ENCODE measurements at regions not wholly inside any gene's neighbourhood (a gene's known extent, or its start where the extent isn't known, plus 50 kb on each side); places are given as distances from the start of the nearest gene placed in this dataset.
"Not testable (repeated sequence)": the region's sequence is repeated elsewhere in the genome, so short reads cannot be mapped to it uniquely, and the experiment has no call there.

- FAIRE-seq, result no peak
- no peak for TF ChIP-seq POLR2A (IDR thresholded peaks at IDR 0.05; ENCODE audit: low read depth, low read length)
Measured at GRCh38 chrX:45806410-45807121, 605.9 kb upstream of the DIPK2B start.

DNA sequence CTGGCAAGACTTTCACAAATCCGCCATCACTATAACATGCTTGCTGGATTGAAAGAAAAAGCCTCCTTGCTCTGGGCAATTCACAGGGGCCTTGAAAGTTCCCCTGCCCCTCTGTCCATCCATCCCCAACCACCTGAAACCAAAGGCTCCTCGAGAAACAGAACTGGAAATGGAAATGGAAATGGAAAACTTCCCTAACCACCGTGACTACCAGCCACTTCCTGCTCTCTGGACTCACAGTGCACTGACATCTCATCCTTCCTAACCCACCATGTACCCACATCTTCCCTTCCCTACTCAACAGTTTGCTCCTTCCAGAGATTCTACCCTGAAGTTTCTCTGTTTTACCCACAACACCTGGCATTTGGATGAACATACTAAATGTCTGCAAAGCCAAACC lies 603.6 kb upstream of the DIPK2B start:
- FAIRE-seq, result no peak
- TF ChIP-seq POLR2A (IDR thresholded peaks at IDR 0.05; ENCODE audit: low read depth, low read length), result no peak
- DNase-seq (ENCODE audit: insufficient read length, low spot score), result no peak

More at GRCh38 chrX:45806410-45807121, 605.9 kb upstream of the DIPK2B start:
- no peak for DNase-seq (ENCODE audit: insufficient read length, low spot score)

GRCh38 chrX:45803383-45803921 lies 602.8 kb upstream of the DIPK2B start:
- FAIRE-seq, result no peak
- TF ChIP-seq POLR2A (IDR thresholded peaks at IDR 0.05; ENCODE audit: low read depth, low read length), result no peak
- DNase-seq (ENCODE audit: insufficient read length, low spot score), result no peak

GRCh38 chrX:45801554-45801953 lies 600.9 kb upstream of the DIPK2B start:
- DNase-seq (ENCODE audit: insufficient read length, low spot score), result no peak
- TF ChIP-seq POLR2A (IDR thresholded peaks at IDR 0.05; ENCODE audit: low read depth, low read length), result no peak
- no peak for FAIRE-seq

DNA sequence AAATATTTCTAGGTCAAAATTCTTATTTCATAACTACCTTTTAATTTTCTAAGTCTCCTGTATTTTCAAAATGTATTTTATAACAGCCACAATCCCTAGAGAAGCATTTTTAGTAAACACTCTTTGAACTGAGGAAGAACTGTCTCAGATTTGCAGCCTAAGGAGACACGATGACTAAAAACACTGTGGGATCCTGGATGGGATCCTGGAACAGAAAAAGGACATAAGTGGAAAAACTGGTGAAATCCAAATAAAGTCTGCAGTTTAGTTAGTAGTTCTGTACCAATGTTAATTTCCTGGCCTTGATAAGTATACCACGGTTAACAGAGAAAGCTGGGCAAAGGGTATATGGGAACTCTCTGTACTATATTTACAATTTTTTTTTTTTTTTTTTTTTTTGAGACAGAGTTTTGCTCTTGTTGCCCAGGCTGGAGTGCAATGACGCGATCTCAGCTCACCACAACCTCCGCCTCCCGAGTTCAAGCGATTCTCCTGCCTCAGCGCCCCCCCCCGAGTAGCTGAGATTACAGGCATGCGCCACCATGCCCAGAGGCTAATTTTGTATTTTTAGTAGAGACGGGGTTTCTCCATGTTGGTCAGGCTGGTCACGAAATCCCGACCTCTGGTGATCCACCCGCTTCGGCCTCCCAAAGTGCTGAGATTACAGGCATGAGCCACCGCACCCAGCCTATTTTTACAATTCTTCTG lies 600.2 kb upstream of the DIPK2B start:
- FAIRE-seq; DNase-seq (ENCODE audit: insufficient read length, low spot score): not testable (repeated sequence)

GRCh38 chrX:45799576-45799975 lies 598.9 kb upstream of the DIPK2B start:
- TF ChIP-seq POLR2A (IDR thresholded peaks at IDR 0.05; ENCODE audit: low read depth, low read length), result no peak
- FAIRE-seq (no peak), DNase-seq (ENCODE audit: insufficient read length, low spot score) (no peak)

DNA sequence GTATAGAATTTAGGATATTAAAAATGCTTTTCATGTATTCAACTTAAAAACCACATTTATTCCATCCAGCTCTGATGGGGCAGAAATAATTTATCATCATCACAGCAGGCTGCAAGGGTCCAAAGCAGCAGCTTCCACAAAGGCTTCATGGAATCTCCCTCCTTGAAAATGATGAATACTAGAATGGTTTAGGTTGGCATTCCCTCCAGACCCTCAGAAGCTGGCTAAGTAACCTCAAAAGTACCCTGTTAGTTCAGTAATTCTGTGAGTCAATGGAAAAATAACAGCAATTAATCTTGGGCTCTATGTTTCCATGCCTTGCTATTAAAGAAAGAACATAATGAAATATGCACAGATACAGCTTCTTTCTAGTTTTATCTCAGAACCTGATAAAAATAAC lies 594.9 kb upstream of the DIPK2B start:
- DNase-seq (ENCODE audit: insufficient read length, low spot score) (no peak), FAIRE-seq (no peak)
- no peak for TF ChIP-seq POLR2A (IDR thresholded peaks at IDR 0.05; ENCODE audit: low read depth, low read length)

- TF ChIP-seq POLR2A (IDR thresholded peaks at IDR 0.05; ENCODE audit: low read depth, low read length), result no peak
- FAIRE-seq (no peak), DNase-seq (ENCODE audit: insufficient read length, low spot score) (no peak)
Measured at GRCh38 chrX:45794995-45795337, 594.3 kb upstream of the DIPK2B start.

GRCh38 chrX:45794323-45794994 lies 593.8 kb upstream of the DIPK2B start:
- DNase-seq (ENCODE audit: insufficient read length, low spot score) (no peak), FAIRE-seq (no peak)
- TF ChIP-seq POLR2A (IDR thresholded peaks at IDR 0.05; ENCODE audit: low read depth, low read length), result no peak

- FAIRE-seq (no peak), DNase-seq (ENCODE audit: insufficient read length, low spot score) (no peak)
- no peak for TF ChIP-seq POLR2A (IDR thresholded peaks at IDR 0.05; ENCODE audit: low read depth, low read length)
Measured at GRCh38 chrX:45788941-45789348, 588.3 kb upstream of the DIPK2B start.

DNA sequence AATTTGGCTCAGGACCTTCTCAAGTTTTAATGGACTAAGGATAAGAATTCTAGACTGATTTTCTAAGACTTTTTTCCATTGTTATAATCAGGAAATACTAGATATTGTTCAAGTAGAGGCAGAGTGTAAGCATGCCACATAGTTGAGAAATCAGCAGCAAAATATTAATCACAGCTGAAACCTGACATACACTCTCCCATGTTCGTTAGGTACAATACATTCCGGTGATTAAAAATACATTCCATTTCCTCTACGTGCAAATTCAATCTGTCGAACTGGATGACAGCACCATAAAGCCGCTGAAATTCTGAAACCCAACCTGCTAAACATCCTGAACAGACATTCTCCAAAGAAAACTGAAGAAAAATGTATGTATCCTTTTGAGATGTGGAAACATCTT lies 587.6 kb upstream of the DIPK2B start:
- FAIRE-seq, result no peak
- TF ChIP-seq POLR2A (IDR thresholded peaks at IDR 0.05; ENCODE audit: low read depth, low read length), result no peak
- DNase-seq (ENCODE audit: insufficient read length, low spot score), result no peak

DNA sequence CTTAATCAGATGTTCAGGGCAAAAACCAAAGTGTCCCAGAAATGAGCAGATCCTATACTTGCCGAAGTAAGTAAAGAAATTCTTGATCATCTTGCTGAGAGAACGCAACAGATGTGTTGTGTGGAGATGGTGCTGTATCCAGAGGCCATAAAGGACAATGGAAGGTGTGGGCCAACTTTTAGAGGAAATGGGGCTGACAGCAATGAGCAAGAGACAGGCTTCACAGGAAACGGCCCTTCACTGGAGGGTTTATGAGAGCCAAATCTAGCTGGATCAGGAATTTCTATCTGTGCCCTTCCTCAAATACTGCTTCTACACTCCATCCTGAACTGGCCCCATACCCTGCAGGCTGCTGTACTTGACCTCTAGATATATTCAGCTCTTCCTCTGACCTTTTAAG lies 583.9 kb upstream of the DIPK2B start:
- FAIRE-seq, result no peak
- no peak for DNase-seq (ENCODE audit: insufficient read length, low spot score)
- TF ChIP-seq POLR2A (IDR thresholded peaks at IDR 0.05; ENCODE audit: low read depth, low read length), result no peak

GRCh38 chrX:45783002-45783401 lies 582.3 kb upstream of the DIPK2B start:
- no peak for TF ChIP-seq POLR2A (IDR thresholded peaks at IDR 0.05; ENCODE audit: low read depth, low read length)
- no peak for DNase-seq (ENCODE audit: insufficient read length, low spot score)
- no peak for FAIRE-seq

DNA sequence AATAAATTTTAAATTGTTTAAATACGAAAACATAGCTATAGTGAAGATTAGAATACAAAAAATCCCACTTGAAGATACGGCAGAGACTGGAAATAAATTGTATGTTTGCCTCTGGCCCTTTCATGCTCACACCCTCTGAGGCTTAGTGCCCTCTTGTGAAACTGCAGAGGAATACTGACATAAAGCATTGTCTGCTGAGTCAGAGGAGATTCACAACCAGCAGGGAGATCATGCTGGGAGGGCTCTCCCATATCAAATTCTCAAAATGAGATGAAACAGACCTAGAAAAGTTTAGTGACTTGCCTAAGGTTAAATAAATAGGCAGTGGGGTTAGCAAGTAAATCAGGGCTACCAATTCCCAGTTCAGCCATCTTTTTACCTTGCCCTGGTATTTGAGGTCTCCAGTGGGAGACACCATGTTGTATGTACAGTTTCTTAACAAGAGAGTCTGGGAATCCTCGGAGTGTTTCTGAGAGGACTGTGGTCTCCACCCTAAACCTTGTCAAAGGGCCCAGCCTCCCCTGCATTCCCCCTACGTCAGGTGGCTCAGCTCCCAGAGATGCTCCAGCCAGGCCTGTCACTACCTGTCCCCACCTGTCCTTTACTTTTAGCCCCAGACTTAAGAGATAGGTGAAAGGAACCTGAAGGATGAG lies 581.4 kb upstream of the DIPK2B start:
- no peak for FAIRE-seq
- no peak for TF ChIP-seq POLR2A (IDR thresholded peaks at IDR 0.05; ENCODE audit: low read depth, low read length)
- DNase-seq (ENCODE audit: insufficient read length, low spot score), result no peak

Measured in H54 (cell line).